ENCODE measurements at regions not wholly inside any gene's neighbourhood (a gene's known extent, or its start where the extent isn't known, plus 50 kb on each side); places are given as distances from the start of the nearest gene placed in this dataset.

DNA sequence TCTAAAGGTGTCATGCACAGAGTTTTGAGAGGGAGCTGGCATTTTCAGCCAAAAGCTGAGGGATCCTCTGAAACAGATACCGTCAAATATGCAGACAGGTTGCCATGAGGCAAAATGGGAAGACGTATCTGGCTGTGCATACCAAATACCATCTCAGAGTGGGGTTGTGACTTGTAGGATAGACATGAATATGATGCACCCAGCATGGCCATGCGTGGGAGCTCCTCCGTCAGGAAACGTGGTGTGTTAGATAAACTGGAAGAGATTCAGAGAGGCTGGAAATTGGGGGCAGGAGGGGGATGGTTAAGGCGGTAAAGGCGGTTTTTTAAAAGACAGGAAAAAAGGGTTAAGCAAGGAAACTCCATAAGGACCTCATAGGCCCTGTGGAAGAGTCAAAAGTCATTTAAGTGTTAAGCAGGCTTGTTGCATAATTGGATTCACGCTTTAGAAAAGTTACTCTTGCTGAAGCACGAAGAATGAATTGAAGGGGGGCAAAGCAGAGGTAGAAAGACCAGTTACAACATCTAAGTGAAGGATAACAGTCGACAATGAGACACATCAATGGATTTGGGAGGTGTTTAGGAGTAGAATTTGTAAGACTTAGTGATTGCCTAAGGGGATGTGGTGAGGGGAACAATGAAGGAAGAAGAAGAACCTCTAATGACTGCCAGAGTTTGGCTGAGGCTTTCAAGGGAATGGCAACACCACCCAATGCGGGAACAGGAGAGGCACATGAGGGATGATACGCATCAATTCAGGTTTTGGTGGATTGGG lies 139.6 kb upstream of the CTAGE1 start:
- TF ChIP-seq, protein P1, sequence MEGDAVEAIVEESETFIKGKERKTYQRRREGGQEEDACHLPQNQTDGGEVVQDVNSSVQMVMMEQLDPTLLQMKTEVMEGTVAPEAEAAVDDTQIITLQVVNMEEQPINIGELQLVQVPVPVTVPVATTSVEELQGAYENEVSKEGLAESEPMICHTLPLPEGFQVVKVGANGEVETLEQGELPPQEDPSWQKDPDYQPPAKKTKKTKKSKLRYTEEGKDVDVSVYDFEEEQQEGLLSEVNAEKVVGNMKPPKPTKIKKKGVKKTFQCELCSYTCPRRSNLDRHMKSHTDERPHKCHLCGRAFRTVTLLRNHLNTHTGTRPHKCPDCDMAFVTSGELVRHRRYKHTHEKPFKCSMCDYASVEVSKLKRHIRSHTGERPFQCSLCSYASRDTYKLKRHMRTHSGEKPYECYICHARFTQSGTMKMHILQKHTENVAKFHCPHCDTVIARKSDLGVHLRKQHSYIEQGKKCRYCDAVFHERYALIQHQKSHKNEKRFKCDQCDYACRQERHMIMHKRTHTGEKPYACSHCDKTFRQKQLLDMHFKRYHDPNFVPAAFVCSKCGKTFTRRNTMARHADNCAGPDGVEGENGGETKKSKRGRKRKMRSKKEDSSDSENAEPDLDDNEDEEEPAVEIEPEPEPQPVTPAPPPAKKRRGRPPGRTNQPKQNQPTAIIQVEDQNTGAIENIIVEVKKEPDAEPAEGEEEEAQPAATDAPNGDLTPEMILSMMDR (IDR thresholded peaks at IDR 0.05; ENCODE audit: borderline replicate concordance, extremely low read depth, low read length, poor library complexity, severe bottlenecking) = no peak
- TF ChIP-seq EZH2 (IDR thresholded peaks at IDR 0.05; ENCODE audit: borderline replicate concordance, low read depth, low read length, severe bottlenecking) = no peak
- no peaks in the 10 kb centered on the region for H3K4me1 ChIP-seq (ENCODE audit: insufficient read depth, low read length)
- H4K20me1 ChIP-seq (ENCODE audit: insufficient read depth, low read length) = no peaks in the 10 kb centered on the region
- no peaks in the 10 kb centered on the region for H3K27me3 ChIP-seq (ENCODE audit: insufficient read depth, low read length, poor library complexity)
- H3K36me3 ChIP-seq (ENCODE audit: insufficient read depth, low read length) = no peaks in the 10 kb centered on the region
- H3K4me2 ChIP-seq (ENCODE audit: insufficient read depth, low read length) = no peak overlapping the region
- H3K27ac ChIP-seq (ENCODE audit: low read length) = no peak overlapping the region
- no peak overlapping the region for H3K4me3 ChIP-seq (ENCODE audit: low read depth in 1 of 2, low read length in 2 of 2)
- no peaks in the 10 kb centered on the region for H3K9me3 ChIP-seq (ENCODE audit: insufficient read depth, low read length, severe bottlenecking)
- H3K79me2 ChIP-seq (ENCODE audit: insufficient read depth, low read length) = no peaks in the 10 kb centered on the region
- no peak overlapping the region for H2AFZ ChIP-seq (ENCODE audit: low read depth, low read length)
- ATAC-seq (ENCODE audit: insufficient read depth, low read depth) (no peak), DNase-seq (no peak)
- H3K9ac ChIP-seq (ENCODE audit: low read depth, low read length) = no peak overlapping the region

DNA sequence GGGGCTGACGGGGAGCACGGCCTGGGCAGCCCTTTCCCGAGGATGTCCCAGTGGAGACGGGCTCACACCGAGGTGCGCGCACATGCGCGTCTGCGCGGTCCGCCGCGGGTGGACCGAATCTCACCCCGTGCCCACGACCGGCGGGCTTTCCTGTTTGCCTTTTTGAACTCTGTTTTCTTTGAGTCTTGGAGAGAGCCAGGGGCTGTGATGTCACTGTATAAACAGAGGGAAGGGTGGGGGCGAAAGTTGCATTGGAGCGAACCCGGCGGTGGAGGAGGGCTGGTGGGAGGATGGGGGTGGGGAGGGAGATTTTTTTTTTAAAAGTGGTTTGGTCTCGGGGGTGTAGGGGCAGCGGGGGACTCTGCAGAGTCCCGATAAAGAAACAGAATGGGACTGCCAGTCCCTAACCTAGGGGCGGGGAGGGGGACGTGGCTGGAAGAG lies 141.2 kb upstream of the CTAGE1 start:
- Histone ChIP-seq H3K4me2 (ENCODE audit: insufficient read depth, low read length) (no peak overlapping the region), H2AFZ (ENCODE audit: low read depth, low read length) (no peak overlapping the region), H3K27me3 (ENCODE audit: insufficient read depth, low read length, poor library complexity) (no peaks in the 10 kb centered on the region), H3K9ac (ENCODE audit: low read depth, low read length) (no peak overlapping the region), H3K27ac (ENCODE audit: low read length) (no peak overlapping the region), H3K9me3 (ENCODE audit: insufficient read depth, low read length, severe bottlenecking) (no peaks in the 10 kb centered on the region), H4K20me1 (ENCODE audit: insufficient read depth, low read length) (no peaks in the 10 kb centered on the region), H3K36me3 (ENCODE audit: insufficient read depth, low read length) (no peaks in the 10 kb centered on the region), H3K4me3 (ENCODE audit: low read depth in 1 of 2, low read length in 2 of 2) (no peak overlapping the region), H3K79me2 (ENCODE audit: insufficient read depth, low read length) (no peaks in the 10 kb centered on the region), H3K4me1 (ENCODE audit: insufficient read depth, low read length) (no peaks in the 10 kb centered on the region)
- DNase-seq (no peak), ATAC-seq (ENCODE audit: insufficient read depth, low read depth) (no peak)
- no peak for TF ChIP-seq EZH2 (IDR thresholded peaks at IDR 0.05; ENCODE audit: borderline replicate concordance, low read depth, low read length, severe bottlenecking)
- TF ChIP-seq, protein P1 (IDR thresholded peaks at IDR 0.05; ENCODE audit: borderline replicate concordance, extremely low read depth, low read length, poor library complexity, severe bottlenecking) = no peak

DNA sequence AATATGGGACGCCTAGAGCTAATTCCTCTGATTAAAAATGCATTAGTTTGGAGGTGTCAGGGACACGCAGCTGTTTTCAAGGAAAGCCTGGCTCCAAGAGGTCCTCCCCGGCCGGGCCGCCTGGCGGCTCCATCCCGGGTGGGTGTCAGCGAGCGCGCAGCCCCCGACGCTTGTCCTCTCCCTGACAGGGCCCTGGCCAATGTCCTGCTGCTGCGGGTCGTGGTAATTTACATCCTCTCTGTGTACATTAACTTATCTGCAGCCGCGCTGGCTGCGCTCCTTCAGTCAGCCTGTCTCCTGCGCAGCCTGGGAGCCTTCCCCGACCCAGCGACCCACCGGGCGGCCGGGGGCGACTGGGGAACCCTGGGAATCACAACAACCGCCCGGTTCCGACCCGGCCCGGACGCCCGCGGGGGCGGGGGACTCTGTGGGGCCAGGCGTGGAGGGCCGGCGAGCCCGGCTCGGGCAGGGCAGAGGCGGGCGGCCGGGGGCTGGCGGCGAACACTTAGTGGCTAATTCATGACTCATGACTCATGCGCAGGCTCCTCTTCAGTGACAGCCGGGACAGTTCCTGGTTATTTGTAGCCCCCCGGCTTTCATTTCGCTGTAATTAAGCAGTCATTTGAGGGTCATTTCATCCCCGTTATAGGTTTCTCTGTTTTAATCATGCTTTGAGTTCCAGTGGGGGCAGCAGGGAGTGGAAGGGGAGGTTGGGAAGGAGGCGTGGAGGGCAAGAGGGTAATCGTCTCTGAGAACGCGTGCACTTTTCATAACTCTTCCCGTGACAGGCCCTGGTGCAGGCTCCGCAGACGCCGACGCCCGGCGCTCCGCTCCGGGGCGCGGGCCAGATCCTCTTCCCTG lies 141.9 kb upstream of the CTAGE1 start:
- Histone ChIP-seq H2AFZ (ENCODE audit: low read depth, low read length) (no peak overlapping the region), H3K4me2 (ENCODE audit: insufficient read depth, low read length) (no peak overlapping the region)

More for the DNA sequence above, 141.9 kb upstream of the CTAGE1 start:
- H3K27me3 ChIP-seq (ENCODE audit: insufficient read depth, low read length, poor library complexity) = no peaks in the 10 kb centered on the region
- H3K9ac ChIP-seq (ENCODE audit: low read depth, low read length) = no peak overlapping the region
- no peaks in the 10 kb centered on the region for H3K4me1 ChIP-seq (ENCODE audit: insufficient read depth, low read length)
- no peak overlapping the region for H3K27ac ChIP-seq (ENCODE audit: low read length)
- DNase-seq (no peak), ATAC-seq (ENCODE audit: insufficient read depth, low read depth) (no peak)
- no peaks in the 10 kb centered on the region for H4K20me1 ChIP-seq (ENCODE audit: insufficient read depth, low read length)
- no peak overlapping the region for H3K4me3 ChIP-seq (ENCODE audit: low read depth in 1 of 2, low read length in 2 of 2)
- H3K36me3 ChIP-seq (ENCODE audit: insufficient read depth, low read length) = no peaks in the 10 kb centered on the region
- no peaks in the 10 kb centered on the region for H3K79me2 ChIP-seq (ENCODE audit: insufficient read depth, low read length)
- no peaks in the 10 kb centered on the region for H3K9me3 ChIP-seq (ENCODE audit: insufficient read depth, low read length, severe bottlenecking)
- TF ChIP-seq, protein P1 (IDR thresholded peaks at IDR 0.05; ENCODE audit: borderline replicate concordance, extremely low read depth, low read length, poor library complexity, severe bottlenecking) = no peak
- TF ChIP-seq EZH2 (IDR thresholded peaks at IDR 0.05; ENCODE audit: borderline replicate concordance, low read depth, low read length, severe bottlenecking) = no peak

Data from DND-41 (cell line).